Stimulated activated CD8-positive, alpha-beta memory T cell treated with anti-CD3 and anti-CD28 coated beads, Interleukin-7, amount 100 ng/mL, for 4 hours (primary cell): ENCODE measurements at regions not wholly inside any gene's neighbourhood (a gene's known extent, or its start where the extent isn't known, plus 50 kb on each side); places are given as distances from the start of the nearest gene placed in this dataset.

Experiments used
- DNase-seq, 2 donors: peaks; one replicate each; pipeline ENCODE4 v3.0.0-alpha.2; 2020; ENCODE audit warnings: low read depth in 2 of 2

DNA sequence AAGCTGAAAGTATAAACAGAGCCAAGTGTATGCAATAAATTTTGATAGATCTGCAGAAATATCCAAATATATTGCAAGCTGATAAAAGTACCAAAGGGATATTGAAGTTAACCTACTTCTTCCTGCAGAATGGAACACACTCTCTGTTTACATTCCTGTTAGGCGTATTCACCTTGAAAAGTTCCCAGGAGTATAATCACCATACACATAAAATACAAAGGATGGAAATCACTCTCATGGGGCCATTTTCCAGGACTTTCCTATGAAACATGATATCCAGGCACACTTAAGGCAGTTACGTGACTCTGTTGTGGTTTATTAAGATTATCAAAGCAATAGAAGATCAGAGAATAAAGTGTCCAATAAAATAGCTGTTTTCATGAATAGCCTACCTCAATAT, 1142.3 kb downstream of the NLGN4X start:
- no peak for DNase-seq

DNA sequence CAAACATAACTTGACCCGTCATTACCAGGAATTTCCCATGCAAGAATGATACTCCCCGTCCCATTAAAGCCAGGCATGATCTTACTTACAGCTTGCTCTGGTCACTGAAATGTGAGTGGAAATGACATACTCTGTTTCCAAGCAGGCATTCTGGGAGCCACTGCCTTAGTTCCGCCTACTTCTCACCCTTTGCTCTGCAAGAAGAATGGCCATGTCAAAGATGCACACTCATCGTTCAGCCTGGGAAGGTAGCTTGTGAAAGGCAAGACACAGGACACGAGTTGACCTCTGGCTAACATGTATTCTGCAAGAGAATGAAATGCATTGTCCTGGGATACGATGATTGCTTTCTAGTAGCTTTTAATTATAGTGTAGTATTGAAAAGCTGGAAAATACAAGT, 1144.4 kb downstream of the NLGN4X start:
- no peak for DNase-seq

GRCh38 chrX:5082705-5083104, 1146.0 kb downstream of the NLGN4X start:
- no peak for DNase-seq

GRCh38 chrX:5080791-5081190, 1147.9 kb downstream of the NLGN4X start:
- no peak for DNase-seq

GRCh38 chrX:5068550-5068949, 1160.1 kb downstream of the NLGN4X start:
- no peak for DNase-seq

DNA sequence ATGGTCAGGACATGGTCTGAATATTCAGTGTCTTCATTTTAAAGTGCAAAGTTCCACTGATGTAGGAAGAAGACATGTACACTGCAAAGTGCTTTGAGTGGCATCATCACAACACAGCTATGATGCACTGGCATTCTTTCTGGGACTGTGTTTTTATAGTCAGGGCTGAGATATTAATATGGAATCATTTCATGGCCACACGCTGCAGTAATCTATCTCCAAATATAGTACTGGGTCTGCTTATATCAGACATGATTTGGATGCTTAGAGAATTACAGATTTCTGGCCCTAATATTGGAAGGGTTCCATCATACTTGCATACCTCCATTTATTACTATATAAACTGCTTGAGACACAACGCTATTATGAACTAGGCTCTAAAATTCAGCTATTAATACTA, 1170.9 kb downstream of the NLGN4X start:
- DNase-seq = no peak

DNA sequence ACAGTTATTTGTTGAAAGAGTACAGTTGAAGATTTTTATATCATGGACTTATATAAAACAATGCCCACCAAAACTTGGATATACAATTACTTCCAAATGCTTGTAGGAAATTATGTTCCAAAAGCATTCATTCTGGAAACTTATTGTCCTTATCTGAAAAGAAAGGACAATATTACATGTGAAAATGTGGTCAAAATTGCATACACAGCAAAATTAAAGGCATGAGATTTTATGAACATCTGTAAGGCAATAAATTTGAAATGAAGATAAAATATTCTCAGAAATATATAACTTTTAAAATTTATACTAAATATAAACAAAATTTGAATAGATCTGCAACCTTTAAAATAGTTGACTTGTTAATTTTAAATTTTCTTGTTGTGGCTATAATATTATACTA, 1173.8 kb downstream of the NLGN4X start:
- DNase-seq = no peak

DNA sequence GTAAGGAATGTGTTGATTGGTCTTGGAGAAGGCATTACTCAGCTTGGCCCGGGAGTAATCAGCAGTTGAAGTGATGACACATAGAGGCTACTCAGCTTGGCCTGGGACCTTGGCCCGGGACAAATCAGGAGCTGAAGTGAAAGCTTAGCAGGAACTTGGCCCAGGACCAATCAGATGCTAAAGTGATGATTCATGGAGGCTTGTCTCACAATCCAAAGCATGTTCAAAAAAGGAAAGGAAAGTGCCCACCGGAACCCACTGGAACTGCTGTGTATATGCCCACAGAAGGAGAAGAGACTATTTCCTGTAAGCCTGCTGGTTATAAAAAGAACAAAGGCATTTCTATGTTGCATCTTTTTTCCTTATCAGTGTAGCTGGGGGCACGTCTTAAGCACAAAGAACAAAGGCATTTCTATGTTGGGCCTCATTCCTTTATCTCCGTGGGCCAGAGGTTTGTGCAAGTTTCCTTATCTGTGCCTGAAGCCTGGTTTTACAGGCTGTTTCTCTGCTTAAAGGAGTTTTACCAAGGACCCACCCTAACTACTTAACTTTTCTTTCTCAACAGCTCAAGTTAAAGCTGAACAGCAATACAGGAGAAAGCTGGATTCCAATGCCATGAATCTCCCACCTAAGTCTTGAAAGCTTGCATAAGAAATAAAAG, 1176.7 kb downstream of the NLGN4X start:
- DNase-seq = no peak

GRCh38 chrX:5042563-5042962, 1186.1 kb downstream of the NLGN4X start:
- DNase-seq = no peak

DNA sequence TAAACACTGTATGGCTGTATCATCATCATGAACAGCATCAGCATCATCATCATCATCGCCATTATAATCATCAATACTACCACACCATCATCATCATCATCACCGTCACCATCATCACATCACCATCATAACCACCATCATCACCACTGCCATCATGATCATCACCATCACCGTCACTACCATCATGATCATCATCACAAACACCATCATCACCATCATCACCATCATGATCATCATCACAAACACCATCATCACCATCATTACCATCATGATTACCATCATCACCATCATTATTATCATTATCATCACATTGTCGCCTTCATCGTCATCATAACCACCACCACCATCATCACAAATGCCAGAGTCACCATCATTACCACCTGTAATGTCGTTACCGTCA, 1196.9 kb downstream of the NLGN4X start:
- DNase-seq = no peak

DNA sequence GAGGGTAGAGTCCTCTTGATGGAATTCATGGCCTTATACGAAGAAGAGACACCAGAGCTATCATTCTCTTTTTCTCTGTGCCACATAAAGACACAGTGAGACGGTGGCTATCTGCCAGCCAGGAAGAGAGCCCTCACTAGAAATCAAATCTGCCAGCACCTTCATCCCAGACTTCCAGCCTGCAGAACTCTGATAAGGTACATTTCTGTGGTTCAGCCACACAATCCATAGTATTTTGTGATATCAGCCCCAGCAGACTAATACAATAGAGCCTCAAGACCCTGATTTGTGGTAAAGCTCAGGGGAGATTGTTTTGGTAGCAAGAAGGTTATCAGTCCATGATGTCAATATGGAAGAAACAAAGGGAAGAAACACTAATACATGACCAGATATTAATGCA, 1213.2 kb downstream of the NLGN4X start:
- DNase-seq = no peak

DNA sequence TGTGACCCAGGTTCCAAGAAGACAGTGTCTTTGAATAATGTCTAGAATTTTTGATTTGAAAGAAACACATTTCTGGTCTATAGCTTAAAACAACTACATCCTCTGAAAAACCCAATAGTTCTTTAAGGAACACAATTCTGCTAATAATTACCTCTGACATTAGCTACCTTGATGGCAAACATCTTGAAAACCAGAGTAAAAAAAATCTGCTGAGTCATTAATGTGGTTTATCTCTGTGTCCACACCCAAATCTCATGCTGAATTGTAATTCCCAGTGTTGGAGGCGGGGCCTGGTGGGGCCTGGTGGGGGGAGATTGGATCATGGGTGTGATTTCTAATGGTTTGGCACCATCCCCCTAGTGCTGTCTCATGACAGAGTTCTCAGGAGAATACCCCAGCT, 1233.8 kb downstream of the NLGN4X start:
- no peak for DNase-seq

GRCh38 chrX:4978613-4979012, 1250.1 kb downstream of the NLGN4X start:
- no peak for DNase-seq

- DNase-seq = no peak
These were observed 1257.0 kb downstream of the NLGN4X start for GRCh38 chrX:4971646-4972045.

DNA sequence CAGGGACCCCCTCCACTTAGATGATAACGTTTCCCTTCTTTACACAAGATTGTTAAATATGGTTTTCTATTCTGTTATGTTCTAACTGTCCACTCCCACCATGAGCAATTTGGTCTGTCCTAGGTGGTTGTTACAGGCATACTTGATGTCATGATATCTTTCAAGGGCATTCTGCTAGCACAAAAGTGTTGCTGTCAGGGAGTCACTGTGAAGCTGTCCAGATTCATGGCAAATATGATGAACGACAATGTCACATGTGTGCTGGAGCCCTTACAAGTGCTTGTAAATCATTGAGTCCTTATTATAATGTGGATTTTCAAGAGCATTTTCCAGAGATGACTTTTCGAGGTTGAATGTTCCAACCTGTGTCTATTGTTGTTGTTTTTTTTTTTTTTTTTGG, 1250.7 kb upstream of the PRKX start:
- DNase-seq = no peak

- DNase-seq = no peak
These were observed 1250.0 kb upstream of the PRKX start for GRCh38 chrX:4963432-4963831.

GRCh38 chrX:4944767-4945166, 1231.3 kb upstream of the PRKX start:
- no peak for DNase-seq

GRCh38 chrX:4936315-4936714, 1222.9 kb upstream of the PRKX start:
- no peak for DNase-seq

DNA sequence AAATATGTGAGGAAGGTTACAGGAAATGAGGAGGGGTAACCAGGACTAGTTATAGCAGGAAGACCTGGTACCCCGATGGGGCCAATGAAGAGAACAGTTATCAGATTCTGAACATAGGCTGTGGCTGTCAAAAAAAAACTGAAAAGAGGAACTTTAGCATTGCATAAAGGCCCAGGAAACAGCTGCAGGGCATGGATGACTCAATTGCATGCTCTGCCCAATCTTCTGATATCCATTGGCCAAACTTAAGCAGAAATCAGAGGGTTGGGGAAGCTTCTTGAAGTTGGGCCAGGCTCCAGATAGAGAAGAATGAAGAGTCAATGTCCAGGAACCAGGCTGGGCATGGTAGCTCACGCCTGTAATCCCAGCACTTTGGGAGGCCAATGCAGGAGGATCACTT, 1222.4 kb upstream of the PRKX start:
- DNase-seq = no peak

DNA sequence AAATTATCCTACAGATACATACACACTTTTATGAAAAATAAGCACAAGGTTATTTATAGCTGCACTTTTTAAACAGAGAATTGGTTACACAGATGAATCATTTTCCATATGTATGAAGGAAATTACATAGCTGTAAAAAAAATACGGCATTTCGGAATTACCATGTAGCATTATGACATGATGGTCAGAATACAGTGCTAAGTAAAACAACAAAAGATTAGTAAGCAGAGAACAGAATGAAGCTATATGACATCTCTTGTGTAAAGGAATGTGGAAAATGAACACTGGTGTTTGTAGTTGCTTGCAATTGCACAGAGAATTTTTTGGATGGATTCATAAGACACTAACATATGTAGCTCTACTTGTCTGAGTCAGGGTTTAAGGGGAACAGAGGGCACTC, 1222.0 kb upstream of the PRKX start:
- no peak for DNase-seq

DNA sequence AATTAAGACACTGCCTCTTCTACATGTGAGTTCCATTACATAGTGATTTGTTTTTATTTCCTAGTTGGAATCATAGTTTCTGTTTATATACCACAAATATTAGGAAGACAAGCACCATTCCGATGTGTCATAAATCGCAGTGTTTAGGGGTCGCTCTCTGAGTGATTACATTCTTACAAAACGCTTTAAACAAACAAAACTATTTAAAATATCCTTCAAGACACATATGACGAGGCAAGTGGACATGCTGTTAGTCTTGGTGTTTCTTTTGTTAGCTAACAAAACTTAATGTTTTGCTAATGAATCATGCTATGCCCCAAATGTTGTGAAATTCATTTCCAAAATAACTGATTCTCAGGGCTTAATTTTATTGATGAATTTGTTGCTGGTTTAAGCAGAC, 1219.3 kb upstream of the PRKX start:
- DNase-seq = no peak

GRCh38 chrX:4930426-4930825, 1217.0 kb upstream of the PRKX start:
- DNase-seq = no peak

GRCh38 chrX:4925911-4926310, 1212.5 kb upstream of the PRKX start:
- DNase-seq = no peak

GRCh38 chrX:4909348-4909747, 1195.9 kb upstream of the PRKX start:
- no peak for DNase-seq

- DNase-seq = no peak
These were observed 1192.1 kb upstream of the PRKX start for GRCh38 chrX:4905576-4905975.
